Spleen (tissue), 11 donors: ENCODE measurements at regions not wholly inside any gene's neighbourhood (a gene's known extent, or its start where the extent isn't known, plus 50 kb on each side); places are given as distances from the start of the nearest gene placed in this dataset.
"Not testable (repeated sequence)": the region's sequence is repeated elsewhere in the genome, so short reads cannot be mapped to it uniquely, and the experiment has no call there.

Experiments
- DNase-seq: peaks from one replicate; pipeline ENCODE4 v3.0.0-alpha.2; 2020
- H3K27ac ChIP-seq, 8 donors: fragments of 200-600 bp; sonication (generic) in 7 of 8; 1 replicate in 4 of 8; 2 replicates in 4 of 8; pipeline versions ENCODE4 v1.5.0 to v1.8.0; 2016 to 2021; ENCODE audit warnings: inconsistent platforms in 4 of 8, mild to moderate bottlenecking in 4 of 8, moderate library complexity in 1 of 8
- H3K27me3 ChIP-seq, 7 donors: fragments of 200-600 bp; sonication (generic) in 6 of 7; replicated peaks in 1 of 7; 1 replicate in 4 of 7; 2 replicates in 3 of 7; pipeline versions ENCODE4 v1.5.0 to v1.8.0; 2016 to 2021; ENCODE audit warnings: inconsistent platforms in 3 of 7, mild to moderate bottlenecking in 1 of 7
- H3K36me3 ChIP-seq, 6 donors: fragments of 200-600 bp; sonication (generic) in 5 of 6; 1 replicate in 4 of 6; 2 replicates in 2 of 6; pipeline versions ENCODE4 v1.5.0 to v1.8.0; 2016 to 2021; ENCODE audit warnings: inconsistent platforms in 2 of 6
- H3K4me1 ChIP-seq, 6 donors: fragments of 200-600 bp; sonication (generic) in 5 of 6; 1 replicate in 3 of 6; 2 replicates in 3 of 6; pipeline versions ENCODE4 v1.5.0 to v1.8.0; 2016 to 2021; ENCODE audit warnings: inconsistent platforms in 3 of 6
- H3K4me3 ChIP-seq, 8 donors: fragments of 200-600 bp; sonication (generic) in 7 of 8; 1 replicate in 4 of 8; 2 replicates in 4 of 8; pipeline versions ENCODE4 v1.5.0 to v1.8.0; 2016 to 2021; ENCODE audit warnings: inconsistent platforms in 4 of 8, mild to moderate bottlenecking in 4 of 8, moderate library complexity in 2 of 8
- H3K9me3 ChIP-seq, 8 donors: fragments of 200-600 bp; sonication (generic) in 7 of 8; 1 replicate in 4 of 8; 2 replicates in 4 of 8; pipeline versions ENCODE4 v1.5.0 to v1.8.0; 2016 to 2021; ENCODE audit warnings: inconsistent platforms in 4 of 8
- CTCF ChIP-seq, 11 experiments: fragments of 200-600 bp in 7 of 11; fragments of 450-650 bp in 4 of 11; sonication (generic) in 4 of 11; IDR thresholded peaks in 8 of 11; conservative IDR thresholded peaks in 3 of 11; 1 replicate in 7 of 11; 2 replicates in 4 of 11; pipeline versions ENCODE4 v1.4.0 to v1.8.0; 2016 to 2021; ENCODE audit warnings: antibody characterized with exemption in 11 of 11, inconsistent platforms in 4 of 11, mild to moderate bottlenecking in 1 of 11
- POLR2A ChIP-seq, 3 donors: fragments of 450-650 bp; IDR thresholded peaks; one replicate each; pipeline ENCODE4 v1.5.1; 2017; ENCODE audit warnings: antibody characterized with exemption in 3 of 3, mild to moderate bottlenecking in 1 of 3
- POLR2AphosphoS5 ChIP-seq, 3 donors: sonication (generic); formaldehyde crosslinking; IDR thresholded peaks; one replicate each; pipeline ENCODE4 v1.5.1; 2017; ENCODE audit warnings: antibody characterized with exemption in 3 of 3
- WGBS, 5 donors: extraction: QIAGEN DNeasy Blood & Tissue Kit in 3 of 5; methylation state at CpG; one replicate each; pipeline versions ENCODE4 v1.1.5 to v1.1.7; 2013 to 2018; 5-methylcytosine and 5-hydroxymethylcytosine counted together
- intact Hi-C: fragments of 100-400 bp; cut with DNase I; formaldehyde crosslinking; loops from one replicate; pipeline ENCODE4 v1.15.0; 2023; ENCODE audit warnings: low total_unique reads
- donor health status: healthy with polysubstance abuse.
- donor health status: DM: no; HTN: no; CAD: no; lungs with moderate emphysema.
- donor health status: DM: no; HTN: no; CAD: no.
- donor health status: Bipolar disorder and iron deficiency.
- donor health status: healthy.
- donor health status: DM: no; HTN: no; CAD: no.
- donor health status: DM: yes; HTN: yes; CAD: no.

GRCh38 chr12:60210756-60211155, 614.9 kb downstream of the SLC16A7 start:
- H3K27me3 ChIP-seq, result no peaks in the 10 kb centered on the region
- 61 to 76% (median 65%) methylated on average over 5 of the region's 5 CpGs for WGBS, 5 donors

GRCh38 chr12:60211244-60211643, 615.4 kb downstream of the SLC16A7 start:
- Histone ChIP-seq H3K4me3 (no peak overlapping the region), H3K27me3 (no peaks in the 10 kb centered on the region), H3K9me3 (peaks cover 0 to 34% (median 20%) of the 10 kb centered on the region in 8 donors), H3K27ac (no peak overlapping the region), H3K36me3 (no peaks in the 10 kb centered on the region), H3K4me1 (no peaks in the 10 kb centered on the region)
- no peak for TF ChIP-seq POLR2A (IDR thresholded peaks at IDR 0.05)
- no peak for TF ChIP-seq CTCF (IDR thresholded peaks at IDR 0.05 in 8 of 11, conservative IDR thresholded peaks at IDR 0.05 in 3 of 11)
- no peak for TF ChIP-seq POLR2AphosphoS5 (IDR thresholded peaks at IDR 0.05)
- no peak for DNase-seq
- WGBS, 5 donors, result 85 to 94% (median 86%) methylated on average over 1 of the region's 1 CpG
- intact Hi-C loops, result no loop called here

More at GRCh38 chr12:60210756-60211155, 614.9 kb downstream of the SLC16A7 start:
- no peak for DNase-seq
- Histone ChIP-seq H3K36me3 (no peaks in the 10 kb centered on the region), H3K4me1 (no peaks in the 10 kb centered on the region), H3K27ac (no peak overlapping the region), H3K4me3 (no peak overlapping the region), H3K9me3 (peaks cover 0 to 34% (median 20%) of the 10 kb centered on the region in 8 donors)
- TF ChIP-seq POLR2A (IDR thresholded peaks at IDR 0.05) (no peak), POLR2AphosphoS5 (IDR thresholded peaks at IDR 0.05) (no peak), CTCF (IDR thresholded peaks at IDR 0.05 in 8 of 11, conservative IDR thresholded peaks at IDR 0.05 in 3 of 11) (no peak)
- intact Hi-C loops, result no loop called here

- Histone ChIP-seq H3K9me3 (peaks cover 0 to 34% (median 20%) of the 10 kb centered on the region in 8 donors), H3K36me3 (no peaks in the 10 kb centered on the region), H3K27ac (no peak overlapping the region), H3K27me3 (no peaks in the 10 kb centered on the region), H3K4me1 (no peaks in the 10 kb centered on the region), H3K4me3 (no peak overlapping the region)
- DNase-seq, result no peak
- TF ChIP-seq CTCF (IDR thresholded peaks at IDR 0.05 in 8 of 11, conservative IDR thresholded peaks at IDR 0.05 in 3 of 11), result no peak
- no peak for TF ChIP-seq POLR2AphosphoS5 (IDR thresholded peaks at IDR 0.05)
- TF ChIP-seq POLR2A (IDR thresholded peaks at IDR 0.05), result no peak
- 78 to 97% (median 86%) methylated on average over 3 of the region's 3 CpGs for WGBS, 5 donors
- intact Hi-C loops, result no loop called here
Measured at GRCh38 chr12:60212159-60213000, 616.6 kb downstream of the SLC16A7 start.

- H3K4me3 ChIP-seq, H3K36me3 ChIP-seq, DNase-seq, H3K4me1 ChIP-seq, H3K27ac ChIP-seq, H3K27me3 ChIP-seq, intact Hi-C loops: not testable (repeated sequence)
- peaks cover 0 to 34% (median 20%) of the 10 kb centered on the region in 8 donors for H3K9me3 ChIP-seq
- WGBS, 5 donors, result 86 to 93% (median 86%) methylated on average over 3 of the region's 3 CpGs
Measured at GRCh38 chr12:60213272-60213671, 617.4 kb downstream of the SLC16A7 start.
